Ascending aorta (tissue), 2 donors: ENCODE measurements at regions not wholly inside any gene's neighbourhood (a gene's known extent, or its start where the extent isn't known, plus 50 kb on each side); places are given as distances from the start of the nearest gene placed in this dataset.

ENCODE experiments used
- DNase-seq, 2 donors: peaks; one replicate each; pipeline ENCODE4 v3.0.0-alpha.2; 2019; ENCODE audit warnings: low spot score in 2 of 2
- H3K27ac ChIP-seq, 2 donors: fragments of 200-600 bp; sonication (generic); one replicate each; pipeline ENCODE4 v1.5.1; 2016 to 2017; ENCODE audit warnings: mild to moderate bottlenecking in 1 of 2
- H3K27me3 ChIP-seq: fragments of 200-600 bp; sonication (generic); one replicate; pipeline ENCODE4 v1.5.1; 2017
- H3K36me3 ChIP-seq, 2 donors: fragments of 200-600 bp; sonication (generic); one replicate each; pipeline ENCODE4 v1.5.1; 2016
- H3K4me1 ChIP-seq, 2 donors: fragments of 200-600 bp; sonication (generic); one replicate each; pipeline ENCODE4 v1.5.1; 2016 to 2017; ENCODE audit warnings: mild to moderate bottlenecking in 1 of 2
- H3K4me3 ChIP-seq, 2 donors: fragments of 200-600 bp; sonication (generic); one replicate each; pipeline ENCODE4 v1.5.1; 2016 to 2017; ENCODE audit warnings: mild to moderate bottlenecking in 1 of 2
- H3K9me3 ChIP-seq, 2 donors: fragments of 200-600 bp; sonication (generic); one replicate each; pipeline ENCODE4 v1.5.1; 2016
- intact Hi-C: fragments of 100-400 bp; cut with DNase I; formaldehyde crosslinking; loops from one replicate; pipeline ENCODE4 v1.15.1; 2023
- TF ChIP-seq, protein P1 (sequence below), 3 experiments: fragments of 200-600 bp in 2 of 3; fragments of 450-650 bp in 1 of 3; sonication (generic) in 2 of 3; IDR thresholded peaks; one replicate each; pipeline ENCODE4 v1.5.1; 2016 to 2019; ENCODE audit warnings: antibody characterized with exemption in 3 of 3, mild to moderate bottlenecking in 1 of 3, moderate library complexity in 1 of 3

GRCh38 chr15:68482246-68482645, 50.3 kb upstream of the ITGA11 start:
- Histone ChIP-seq H3K4me3 (no peak overlapping the region), H3K4me1 (peaks cover 20 to 50% of the 10 kb centered on the region in 2 donors), H3K9me3 (no peaks in the 10 kb centered on the region), H3K27me3 (no peaks in the 10 kb centered on the region), H3K27ac (no peak overlapping the region), H3K36me3 (no peaks in the 10 kb centered on the region)
- intact Hi-C loops: loop anchor here (5.0 kb wide), 1 partner anchor 50 kb away; the partner anchor contains the start of gene ITGA11
- TF ChIP-seq, protein P1, sequence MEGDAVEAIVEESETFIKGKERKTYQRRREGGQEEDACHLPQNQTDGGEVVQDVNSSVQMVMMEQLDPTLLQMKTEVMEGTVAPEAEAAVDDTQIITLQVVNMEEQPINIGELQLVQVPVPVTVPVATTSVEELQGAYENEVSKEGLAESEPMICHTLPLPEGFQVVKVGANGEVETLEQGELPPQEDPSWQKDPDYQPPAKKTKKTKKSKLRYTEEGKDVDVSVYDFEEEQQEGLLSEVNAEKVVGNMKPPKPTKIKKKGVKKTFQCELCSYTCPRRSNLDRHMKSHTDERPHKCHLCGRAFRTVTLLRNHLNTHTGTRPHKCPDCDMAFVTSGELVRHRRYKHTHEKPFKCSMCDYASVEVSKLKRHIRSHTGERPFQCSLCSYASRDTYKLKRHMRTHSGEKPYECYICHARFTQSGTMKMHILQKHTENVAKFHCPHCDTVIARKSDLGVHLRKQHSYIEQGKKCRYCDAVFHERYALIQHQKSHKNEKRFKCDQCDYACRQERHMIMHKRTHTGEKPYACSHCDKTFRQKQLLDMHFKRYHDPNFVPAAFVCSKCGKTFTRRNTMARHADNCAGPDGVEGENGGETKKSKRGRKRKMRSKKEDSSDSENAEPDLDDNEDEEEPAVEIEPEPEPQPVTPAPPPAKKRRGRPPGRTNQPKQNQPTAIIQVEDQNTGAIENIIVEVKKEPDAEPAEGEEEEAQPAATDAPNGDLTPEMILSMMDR (IDR thresholded peaks at IDR 0.05): no peak
- DNase-seq: no peak

DNA sequence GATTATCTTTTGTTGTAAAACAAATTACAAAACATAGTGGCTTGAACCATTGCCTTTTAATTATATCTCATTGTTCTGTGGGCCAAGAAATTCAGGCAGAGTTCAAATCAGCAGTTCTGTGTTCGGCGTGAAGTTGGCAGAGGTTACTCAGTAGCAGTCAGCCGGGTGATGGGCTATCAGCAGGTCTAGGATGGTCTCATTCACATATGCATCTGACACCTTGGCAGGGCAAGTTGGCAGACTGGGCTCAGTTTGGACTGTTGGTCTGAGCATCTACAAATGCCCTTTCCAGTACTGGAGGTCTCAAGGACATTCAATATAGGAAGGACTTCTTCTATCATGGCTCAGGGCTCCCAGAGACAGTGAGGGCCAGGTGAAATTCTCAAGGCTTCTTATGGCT, 51.2 kb upstream of the ITGA11 start:
- DNase-seq: no peak
- TF ChIP-seq, protein P1 (IDR thresholded peaks at IDR 0.05): no peak
- intact Hi-C loops: loop anchor here (5.0 kb wide), 1 partner anchor 51 kb away; the partner anchor contains the start of gene ITGA11
- Histone ChIP-seq H3K4me3 (no peak overlapping the region), H3K36me3 (no peaks in the 10 kb centered on the region), H3K9me3 (no peaks in the 10 kb centered on the region), H3K27ac (peak overlapping the region; percentile 17 to 93), H3K27me3 (no peaks in the 10 kb centered on the region), H3K4me1 (peaks cover 20 to 52% of the 10 kb centered on the region in 2 donors)

GRCh38 chr15:68484220-68484619, 52.3 kb upstream of the ITGA11 start:
- Histone ChIP-seq H3K9me3 (no peaks in the 10 kb centered on the region), H3K27me3 (no peaks in the 10 kb centered on the region), H3K27ac (peak overlapping the region; percentile 91 to 93), H3K4me1 (peaks cover 20 to 48% of the 10 kb centered on the region in 2 donors), H3K4me3 (peak overlapping the region; percentile 19 to 51), H3K36me3 (no peaks in the 10 kb centered on the region)
- DNase-seq: no peak
- TF ChIP-seq, protein P1 (IDR thresholded peaks at IDR 0.05): no peak
- intact Hi-C loops: loop anchor here (5.0 kb wide), 1 partner anchor 52 kb away; the partner anchor contains the start of gene ITGA11

- no peaks in the 10 kb centered on the region for H3K27me3 ChIP-seq
- intact Hi-C loops: loop anchor here (5.0 kb wide), 3 partner anchors 52 to 133 kb away; partner anchors contain the start of gene ITGA11
- H3K4me1 ChIP-seq: peaks cover 19 to 45% of the 10 kb centered on the region in 2 donors
- H3K27ac ChIP-seq: peak overlapping the region; percentile 91 to 93
- no peaks in the 10 kb centered on the region for H3K9me3 ChIP-seq
- TF ChIP-seq, protein P1 (IDR thresholded peaks at IDR 0.05): no peak
- peak; percentile 42 to 88 for DNase-seq
- H3K36me3 ChIP-seq: no peaks in the 10 kb centered on the region
- H3K4me3 ChIP-seq: peak overlapping the region; percentile 19 to 51
Observed at GRCh38 chr15:68484696-68485400, 52.9 kb upstream of the ITGA11 start.

GRCh38 chr15:68485721-68486360, 53.9 kb upstream of the ITGA11 start:
- H3K27ac ChIP-seq: peak overlapping the region; percentile 91 to 93
- no peaks in the 10 kb centered on the region for H3K36me3 ChIP-seq
- peaks cover 15 to 35% of the 10 kb centered on the region in 2 donors for H3K4me1 ChIP-seq
- intact Hi-C loops: loop anchor here (2.0 to 5.0 kb wide), 3 partner anchors 31 to 134 kb away; no protein-coding TSS in a partner anchor
- TF ChIP-seq, protein P1 (IDR thresholded peaks at IDR 0.05): no peak
- H3K4me3 ChIP-seq: no peak overlapping the region
- H3K9me3 ChIP-seq: no peaks in the 10 kb centered on the region
- H3K27me3 ChIP-seq: no peaks in the 10 kb centered on the region
- peak in 1 of 2 donors; percentile 53 for DNase-seq
